ENCODE measurements at regions not wholly inside any gene's neighbourhood (a gene's known extent, or its start where the extent isn't known, plus 50 kb on each side); places are given as distances from the start of the nearest gene placed in this dataset.

- Histone ChIP-seq H3K27me3 (replicated peaks in 1 of 4; ENCODE audit: control extremely low read depth in 1 of 4, control insufficient read depth in 3 of 4, insufficient read depth in 4 of 4, low read length in 3 of 4) (no peaks in the 10 kb centered on the region), H3K9me3 (ENCODE audit: control extremely low read depth in 1 of 3, control insufficient read depth in 2 of 3, insufficient read depth in 1 of 3, low read length in 2 of 3) (peaks cover 0 to 13% (median 0%) of the 10 kb centered on the region in 3 donors), H3K4me2 (replicated peaks; ENCODE audit: low read depth, low read length, poor library complexity, severe bottlenecking) (no peak overlapping the region), H4K20me1 (ENCODE audit: control insufficient read depth, insufficient read depth, low read length, poor library complexity, severe bottlenecking) (no peaks in the 10 kb centered on the region), H3K27ac (ENCODE audit: low read length in 2 of 2) (no peak overlapping the region), H3K4me3 (ENCODE audit: control extremely low read depth in 1 of 5, extremely low read depth in 1 of 5, insufficient read depth in 1 of 5, low read depth in 2 of 5, low read length in 4 of 5) (no peak overlapping the region), H2AFZ (ENCODE audit: insufficient read depth, low read depth, low read length, poor library complexity, severe bottlenecking) (no peak overlapping the region), H3K4me1 (ENCODE audit: control insufficient read depth in 2 of 2, insufficient read depth in 2 of 2, low read length in 2 of 2) (no peaks in the 10 kb centered on the region), H3K36me3 (replicated peaks in 1 of 2; ENCODE audit: control extremely low read depth in 1 of 2, control insufficient read depth in 1 of 2, extremely low read depth in 1 of 2, insufficient read depth in 2 of 2, low read length in 1 of 2) (no peaks in the 10 kb centered on the region), H3K79me2 (ENCODE audit: control insufficient read depth, insufficient read depth, low read length) (no peaks in the 10 kb centered on the region), H3K9ac (ENCODE audit: low read length) (no peak overlapping the region)
- peaks cover 3% of the 10 kb centered on the region for H3K27me3 Mint-ChIP-seq
- H3K27ac Mint-ChIP-seq: no peak overlapping the region
- TF ChIP-seq, protein P1, sequence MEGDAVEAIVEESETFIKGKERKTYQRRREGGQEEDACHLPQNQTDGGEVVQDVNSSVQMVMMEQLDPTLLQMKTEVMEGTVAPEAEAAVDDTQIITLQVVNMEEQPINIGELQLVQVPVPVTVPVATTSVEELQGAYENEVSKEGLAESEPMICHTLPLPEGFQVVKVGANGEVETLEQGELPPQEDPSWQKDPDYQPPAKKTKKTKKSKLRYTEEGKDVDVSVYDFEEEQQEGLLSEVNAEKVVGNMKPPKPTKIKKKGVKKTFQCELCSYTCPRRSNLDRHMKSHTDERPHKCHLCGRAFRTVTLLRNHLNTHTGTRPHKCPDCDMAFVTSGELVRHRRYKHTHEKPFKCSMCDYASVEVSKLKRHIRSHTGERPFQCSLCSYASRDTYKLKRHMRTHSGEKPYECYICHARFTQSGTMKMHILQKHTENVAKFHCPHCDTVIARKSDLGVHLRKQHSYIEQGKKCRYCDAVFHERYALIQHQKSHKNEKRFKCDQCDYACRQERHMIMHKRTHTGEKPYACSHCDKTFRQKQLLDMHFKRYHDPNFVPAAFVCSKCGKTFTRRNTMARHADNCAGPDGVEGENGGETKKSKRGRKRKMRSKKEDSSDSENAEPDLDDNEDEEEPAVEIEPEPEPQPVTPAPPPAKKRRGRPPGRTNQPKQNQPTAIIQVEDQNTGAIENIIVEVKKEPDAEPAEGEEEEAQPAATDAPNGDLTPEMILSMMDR (IDR thresholded peaks at IDR 0.05): no peak
- no peak for TF ChIP-seq EZH2 (IDR thresholded peaks at IDR 0.05; ENCODE audit: borderline replicate concordance, insufficient read depth, low read depth, low read length, poor library complexity, severe bottlenecking)
- WGBS (ENCODE audit: insufficient coverage): 83% methylated on average over 10 of the region's 14 CpGs
- ChIA-PET POLR2A (no interaction called here), CTCF (no interaction called here)
- H3K9me3 Mint-ChIP-seq (ENCODE audit: insufficient read depth): no peaks in the 10 kb centered on the region
- intact Hi-C loops (cut with micrococcal nuclease): no loop called here
- no peaks in the 10 kb centered on the region for H3K4me1 Mint-ChIP-seq
- no peak overlapping the region for H3K4me3 Mint-ChIP-seq
- DNase-seq (no peak), ATAC-seq (ENCODE audit: low read depth) (no peak)
These were observed 163.0 kb upstream of the KAZN start for GRCh38 chr1:14435368-14436023.

DNA sequence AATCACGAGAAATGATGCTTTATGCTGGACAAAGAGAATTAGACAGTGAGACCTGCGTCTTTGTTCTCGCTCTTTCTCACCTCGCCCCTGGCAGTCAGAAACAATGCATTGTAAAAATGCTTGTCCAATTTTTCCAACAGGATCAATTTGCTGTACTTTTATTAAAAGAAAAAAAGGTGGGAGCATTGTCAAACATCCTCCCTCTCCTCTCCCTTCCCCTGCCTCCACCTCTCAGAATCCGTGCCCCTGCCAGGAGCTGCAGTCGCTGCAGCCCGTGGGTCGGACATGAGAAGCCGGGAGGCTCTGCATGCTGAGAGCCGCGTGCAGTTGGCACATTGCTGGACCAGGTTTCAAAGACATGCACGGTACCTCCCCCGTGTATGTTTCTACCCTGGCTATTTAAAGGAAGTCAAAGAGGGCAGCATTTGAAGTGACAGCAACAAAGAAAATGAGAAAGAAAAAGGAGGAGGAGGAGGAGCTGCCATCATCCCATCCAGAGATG lies 161.0 kb upstream of the KAZN start:
- no peaks in the 10 kb centered on the region for H4K20me1 ChIP-seq (ENCODE audit: control insufficient read depth, insufficient read depth, low read length, poor library complexity, severe bottlenecking)
- TF ChIP-seq, protein P1 (IDR thresholded peaks at IDR 0.05): no peak
- TF ChIP-seq EZH2 (IDR thresholded peaks at IDR 0.05; ENCODE audit: borderline replicate concordance, insufficient read depth, low read depth, low read length, poor library complexity, severe bottlenecking): no peak
- Mint-ChIP-seq H3K9me3 (ENCODE audit: insufficient read depth) (no peaks in the 10 kb centered on the region), H3K27me3 (peaks cover 3% of the 10 kb centered on the region), H3K4me3 (no peak overlapping the region), H3K4me1 (no peaks in the 10 kb centered on the region), H3K27ac (no peak overlapping the region)
- no peak overlapping the region for H3K9ac ChIP-seq (ENCODE audit: low read length)
- no peaks in the 10 kb centered on the region for H3K36me3 ChIP-seq (replicated peaks in 1 of 2; ENCODE audit: control extremely low read depth in 1 of 2, control insufficient read depth in 1 of 2, extremely low read depth in 1 of 2, insufficient read depth in 2 of 2, low read length in 1 of 2)
- no peak overlapping the region for H2AFZ ChIP-seq (ENCODE audit: insufficient read depth, low read depth, low read length, poor library complexity, severe bottlenecking)
- no peaks in the 10 kb centered on the region for H3K4me1 ChIP-seq (ENCODE audit: control insufficient read depth in 2 of 2, insufficient read depth in 2 of 2, low read length in 2 of 2)
- intact Hi-C loops (cut with micrococcal nuclease): no loop called here
- ChIA-PET POLR2A (no interaction called here), CTCF (no interaction called here)
- H3K27ac ChIP-seq (ENCODE audit: low read length in 2 of 2): no peak overlapping the region
- H3K4me3 ChIP-seq (ENCODE audit: control extremely low read depth in 1 of 5, extremely low read depth in 1 of 5, insufficient read depth in 1 of 5, low read depth in 2 of 5, low read length in 4 of 5): no peak overlapping the region
- peaks cover 0 to 3% (median 0%) of the 10 kb centered on the region in 4 experiments for H3K27me3 ChIP-seq (replicated peaks in 1 of 4; ENCODE audit: control extremely low read depth in 1 of 4, control insufficient read depth in 3 of 4, insufficient read depth in 4 of 4, low read length in 3 of 4)
- ATAC-seq (ENCODE audit: low read depth) (no peak), DNase-seq (no peak)
- no peak overlapping the region for H3K4me2 ChIP-seq (replicated peaks; ENCODE audit: low read depth, low read length, poor library complexity, severe bottlenecking)
- 79% methylated on average over 9 of the region's 13 CpGs for WGBS (ENCODE audit: insufficient coverage)
- peaks cover 0 to 13% (median 0%) of the 10 kb centered on the region in 3 donors for H3K9me3 ChIP-seq (ENCODE audit: control extremely low read depth in 1 of 3, control insufficient read depth in 2 of 3, insufficient read depth in 1 of 3, low read length in 2 of 3)
- no peaks in the 10 kb centered on the region for H3K79me2 ChIP-seq (ENCODE audit: control insufficient read depth, insufficient read depth, low read length)

Measured in B cell (primary cell).